HepG2 (cell line): ENCODE measurements at regions not wholly inside any gene's neighbourhood (a gene's known extent, or its start where the extent isn't known, plus 50 kb on each side); places are given as distances from the start of the nearest gene placed in this dataset.

Experiments
- TCF12 ChIP-seq, 2 experiments: fragments of 450-650 bp in 1 of 2; sonication (generic) in 1 of 2; formaldehyde crosslinking in 1 of 2; IDR thresholded peaks; 2 replicates each; pipeline versions ENCODE4 v1.6.1 to v1.8.0; 2017 to 2022; ENCODE audit warnings: antibody characterized with exemption in 1 of 2, mild to moderate bottlenecking in 1 of 2, missing genetic modification reagents in 1 of 2, moderate library complexity in 1 of 2
- TF ChIP-seq, protein P1 (sequence below): sonication (generic); formaldehyde crosslinking; IDR thresholded peaks from 2 replicates; pipeline ENCODE4 v1.4.0; 2020; ENCODE audit warnings: missing genetic modification reagents

DNA sequence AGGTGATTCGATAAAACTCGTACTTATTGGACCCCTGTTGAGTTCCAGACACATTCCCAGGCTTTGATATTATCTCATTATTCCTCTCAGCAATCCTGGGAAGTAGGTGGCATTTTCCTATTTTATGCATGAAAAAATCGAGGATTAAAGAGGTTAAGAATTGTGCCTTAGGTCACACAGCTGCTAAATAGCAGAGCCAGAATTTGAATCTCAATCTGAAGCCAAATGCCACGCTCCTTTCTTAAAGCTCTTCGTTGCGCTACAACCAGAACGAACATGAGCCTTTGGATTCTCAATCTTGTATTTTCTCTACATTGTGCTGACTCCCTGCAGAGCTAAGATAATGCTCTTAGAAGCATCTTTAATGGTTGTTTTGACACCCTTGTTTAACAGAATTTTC, 527.8 kb upstream of the TLE4 start:
- TF ChIP-seq TCF12 (IDR thresholded peaks at IDR 0.05), result no peak
- no peak for TF ChIP-seq TCF12 (CRISPR knock-in tag; IDR thresholded peaks at IDR 0.05)
- TF ChIP-seq, protein P1, sequence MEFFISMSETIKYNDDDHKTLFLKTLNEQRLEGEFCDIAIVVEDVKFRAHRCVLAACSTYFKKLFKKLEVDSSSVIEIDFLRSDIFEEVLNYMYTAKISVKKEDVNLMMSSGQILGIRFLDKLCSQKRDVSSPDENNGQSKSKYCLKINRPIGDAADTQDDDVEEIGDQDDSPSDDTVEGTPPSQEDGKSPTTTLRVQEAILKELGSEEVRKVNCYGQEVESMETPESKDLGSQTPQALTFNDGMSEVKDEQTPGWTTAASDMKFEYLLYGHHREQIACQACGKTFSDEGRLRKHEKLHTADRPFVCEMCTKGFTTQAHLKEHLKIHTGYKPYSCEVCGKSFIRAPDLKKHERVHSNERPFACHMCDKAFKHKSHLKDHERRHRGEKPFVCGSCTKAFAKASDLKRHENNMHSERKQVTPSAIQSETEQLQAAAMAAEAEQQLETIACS, result no peak
